ENCODE measurements at regions not wholly inside any gene's neighbourhood (a gene's known extent, or its start where the extent isn't known, plus 50 kb on each side); places are given as distances from the start of the nearest gene placed in this dataset.

DNA sequence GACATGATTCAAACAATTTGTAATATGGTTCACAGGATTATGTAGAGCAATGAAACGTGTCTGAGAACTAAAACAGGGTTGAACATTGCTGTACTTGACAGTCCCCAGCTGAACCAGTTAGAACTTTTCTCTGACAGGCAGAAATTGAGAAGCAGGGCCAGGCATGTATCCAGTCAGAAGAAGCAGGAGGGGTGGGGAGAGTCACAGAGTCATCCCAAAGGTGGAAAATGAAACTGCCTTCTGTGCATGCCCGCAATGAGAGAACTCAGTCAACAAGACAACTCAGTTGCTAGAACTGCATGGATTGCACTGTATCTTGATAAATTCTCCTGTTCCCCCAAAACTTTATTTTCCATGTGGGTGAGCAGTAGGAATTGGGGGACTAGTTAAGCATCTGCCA is 72.9 kb upstream of the PRLR start:
- Histone ChIP-seq H3K9me2 (replicated peaks; ENCODE audit: insufficient read depth, low read length) (no peaks in the 10 kb centered on the region), H3K4me2 (ENCODE audit: low read depth, low read length, poor library complexity, severe bottlenecking) (no peak overlapping the region), H2AFZ (ENCODE audit: low read depth, low read length, severe bottlenecking) (no peak overlapping the region), H3K79me2 (ENCODE audit: insufficient read depth, low read length) (no peaks in the 10 kb centered on the region), H3F3A (ENCODE audit: insufficient read depth) (no peaks in the 10 kb centered on the region), H3K36me3 (ENCODE audit: low read length) (no peaks in the 10 kb centered on the region), H3K27ac (ENCODE audit: low read depth, low read length) (no peak overlapping the region), H3K27me3 (ENCODE audit: low read length) (no peaks in the 10 kb centered on the region), H3K9ac (ENCODE audit: low read length) (no peak overlapping the region), H3K9me3 (ENCODE audit: insufficient read depth, low read length) (no peaks in the 10 kb centered on the region), H3K4me3 (ENCODE audit: insufficient read depth, low read length, poor library complexity, severe bottlenecking) (no peak overlapping the region), H4K20me1 (ENCODE audit: low read depth, low read length) (no peaks in the 10 kb centered on the region)
- TF ChIP-seq, protein P1, sequence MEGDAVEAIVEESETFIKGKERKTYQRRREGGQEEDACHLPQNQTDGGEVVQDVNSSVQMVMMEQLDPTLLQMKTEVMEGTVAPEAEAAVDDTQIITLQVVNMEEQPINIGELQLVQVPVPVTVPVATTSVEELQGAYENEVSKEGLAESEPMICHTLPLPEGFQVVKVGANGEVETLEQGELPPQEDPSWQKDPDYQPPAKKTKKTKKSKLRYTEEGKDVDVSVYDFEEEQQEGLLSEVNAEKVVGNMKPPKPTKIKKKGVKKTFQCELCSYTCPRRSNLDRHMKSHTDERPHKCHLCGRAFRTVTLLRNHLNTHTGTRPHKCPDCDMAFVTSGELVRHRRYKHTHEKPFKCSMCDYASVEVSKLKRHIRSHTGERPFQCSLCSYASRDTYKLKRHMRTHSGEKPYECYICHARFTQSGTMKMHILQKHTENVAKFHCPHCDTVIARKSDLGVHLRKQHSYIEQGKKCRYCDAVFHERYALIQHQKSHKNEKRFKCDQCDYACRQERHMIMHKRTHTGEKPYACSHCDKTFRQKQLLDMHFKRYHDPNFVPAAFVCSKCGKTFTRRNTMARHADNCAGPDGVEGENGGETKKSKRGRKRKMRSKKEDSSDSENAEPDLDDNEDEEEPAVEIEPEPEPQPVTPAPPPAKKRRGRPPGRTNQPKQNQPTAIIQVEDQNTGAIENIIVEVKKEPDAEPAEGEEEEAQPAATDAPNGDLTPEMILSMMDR (IDR thresholded peaks at IDR 0.05; ENCODE audit: insufficient read depth, low read length, poor library complexity, severe bottlenecking), result no peak
- no peak for TF ChIP-seq EZH2phosphoT487 (conservative IDR thresholded peaks at IDR 0.05; ENCODE audit: low read length)

DNA sequence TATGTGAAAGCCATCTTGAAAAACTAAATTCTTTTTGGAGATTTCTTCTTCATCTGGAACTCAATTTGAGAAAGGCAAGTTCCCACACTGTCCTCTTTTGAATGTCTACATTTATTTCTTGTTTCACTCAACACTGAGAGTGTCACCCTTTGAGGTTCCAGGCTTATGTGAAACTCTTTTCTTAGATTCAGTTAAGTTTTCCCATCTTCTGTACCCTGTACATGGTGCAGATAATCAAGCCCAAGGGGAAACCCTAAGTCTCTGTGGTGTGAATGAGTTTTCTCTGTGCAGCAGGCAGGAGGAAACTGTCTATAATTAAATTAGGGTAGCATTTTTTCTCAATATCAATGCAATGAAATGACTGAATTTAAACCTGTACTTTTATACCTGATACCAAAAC is 72.3 kb upstream of the PRLR start:
- no peaks in the 10 kb centered on the region for H3K36me3 ChIP-seq (ENCODE audit: low read length)
- no peaks in the 10 kb centered on the region for H3F3A ChIP-seq (ENCODE audit: insufficient read depth)
- no peaks in the 10 kb centered on the region for H3K79me2 ChIP-seq (ENCODE audit: insufficient read depth, low read length)
- H2AFZ ChIP-seq (ENCODE audit: low read depth, low read length, severe bottlenecking), result no peak overlapping the region
- no peaks in the 10 kb centered on the region for H4K20me1 ChIP-seq (ENCODE audit: low read depth, low read length)
- H3K4me3 ChIP-seq (ENCODE audit: insufficient read depth, low read length, poor library complexity, severe bottlenecking), result no peak overlapping the region
- H3K27ac ChIP-seq (ENCODE audit: low read depth, low read length), result no peak overlapping the region
- no peaks in the 10 kb centered on the region for H3K9me3 ChIP-seq (ENCODE audit: insufficient read depth, low read length)
- TF ChIP-seq, protein P1 (IDR thresholded peaks at IDR 0.05; ENCODE audit: insufficient read depth, low read length, poor library complexity, severe bottlenecking), result no peak
- TF ChIP-seq EZH2phosphoT487 (conservative IDR thresholded peaks at IDR 0.05; ENCODE audit: low read length), result no peak
- no peak overlapping the region for H3K9ac ChIP-seq (ENCODE audit: low read length)
- no peaks in the 10 kb centered on the region for H3K9me2 ChIP-seq (replicated peaks; ENCODE audit: insufficient read depth, low read length)
- no peaks in the 10 kb centered on the region for H3K27me3 ChIP-seq (ENCODE audit: low read length)
- H3K4me2 ChIP-seq (ENCODE audit: low read depth, low read length, poor library complexity, severe bottlenecking), result no peak overlapping the region

DNA sequence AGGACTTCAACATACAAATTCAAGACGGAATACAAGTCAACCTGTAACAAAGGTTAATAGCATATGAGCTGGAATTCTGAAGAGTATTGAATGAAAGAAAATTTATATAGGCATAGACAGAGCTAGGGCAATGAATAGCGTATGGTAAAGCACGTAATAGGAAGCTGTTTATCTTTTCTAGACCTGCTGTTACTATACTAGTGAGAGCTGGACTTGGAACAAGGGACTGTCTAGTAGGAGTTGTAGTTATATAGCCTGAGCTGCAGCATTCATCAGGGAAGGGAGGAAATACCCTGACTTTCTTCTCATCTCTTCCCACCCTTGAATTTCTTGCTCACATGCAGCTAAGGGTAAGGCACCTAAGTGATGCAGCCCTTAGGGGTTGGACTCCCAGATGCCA is 67.5 kb upstream of the PRLR start:
- TF ChIP-seq, protein P1 (IDR thresholded peaks at IDR 0.05; ENCODE audit: insufficient read depth, low read length, poor library complexity, severe bottlenecking), result no peak
- no peak for TF ChIP-seq EZH2phosphoT487 (conservative IDR thresholded peaks at IDR 0.05; ENCODE audit: low read length)

More for the DNA sequence above, 67.5 kb upstream of the PRLR start:
- Histone ChIP-seq H3K9me3 (ENCODE audit: insufficient read depth, low read length) (no peaks in the 10 kb centered on the region), H3K27ac (ENCODE audit: low read depth, low read length) (no peak overlapping the region), H2AFZ (ENCODE audit: low read depth, low read length, severe bottlenecking) (no peak overlapping the region), H3K9ac (ENCODE audit: low read length) (no peak overlapping the region), H3K79me2 (ENCODE audit: insufficient read depth, low read length) (no peaks in the 10 kb centered on the region), H3K9me2 (replicated peaks; ENCODE audit: insufficient read depth, low read length) (no peaks in the 10 kb centered on the region), H3K4me3 (ENCODE audit: insufficient read depth, low read length, poor library complexity, severe bottlenecking) (no peak overlapping the region), H3K27me3 (ENCODE audit: low read length) (no peaks in the 10 kb centered on the region), H3K4me2 (ENCODE audit: low read depth, low read length, poor library complexity, severe bottlenecking) (no peak overlapping the region), H4K20me1 (ENCODE audit: low read depth, low read length) (no peaks in the 10 kb centered on the region), H3F3A (ENCODE audit: insufficient read depth) (no peaks in the 10 kb centered on the region), H3K36me3 (ENCODE audit: low read length) (no peaks in the 10 kb centered on the region)
